ENCODE measurements at regions not wholly inside any gene's neighbourhood (a gene's known extent, or its start where the extent isn't known, plus 50 kb on each side); places are given as distances from the start of the nearest gene placed in this dataset.

GRCh38 chr13:47418206-47418920 is 521.5 kb upstream of the HTR2A start:
- no peak for DNase-seq

GRCh38 chr13:47417485-47417884 is 520.6 kb upstream of the HTR2A start:
- DNase-seq: no peak

GRCh38 chr13:47415048-47415447 is 518.2 kb upstream of the HTR2A start:
- no peak for DNase-seq

- no peak for DNase-seq
Measured at GRCh38 chr13:47413526-47413925, 516.7 kb upstream of the HTR2A start.

- DNase-seq: no peak
Measured at GRCh38 chr13:47413112-47413511, 516.3 kb upstream of the HTR2A start.

- no peak for DNase-seq
Measured at GRCh38 chr13:47409778-47410177, 512.9 kb upstream of the HTR2A start.

- no peak for DNase-seq
Measured at GRCh38 chr13:47408546-47409319, 511.9 kb upstream of the HTR2A start.

GRCh38 chr13:47407808-47408207 is 511.0 kb upstream of the HTR2A start:
- no peak for DNase-seq

GRCh38 chr13:47399599-47399998 is 502.7 kb upstream of the HTR2A start:
- DNase-seq: no peak

GRCh38 chr13:47397739-47398138 is 500.9 kb upstream of the HTR2A start:
- no peak for DNase-seq

GRCh38 chr13:47396915-47397314 is 500.1 kb upstream of the HTR2A start:
- DNase-seq: no peak

- DNase-seq: no peak
Measured at GRCh38 chr13:47374741-47375140, 477.9 kb upstream of the HTR2A start.

- DNase-seq: no peak
Measured at GRCh38 chr13:47372751-47373150, 475.9 kb upstream of the HTR2A start.

GRCh38 chr13:47351798-47352197 is 454.9 kb upstream of the HTR2A start:
- DNase-seq: no peak

- DNase-seq: no peak
Measured at GRCh38 chr13:47350334-47351124, 453.7 kb upstream of the HTR2A start.

- DNase-seq: no peak
Measured at GRCh38 chr13:47349211-47349610, 452.4 kb upstream of the HTR2A start.

GRCh38 chr13:47337781-47338507 is 441.1 kb upstream of the HTR2A start:
- no peak for DNase-seq

- DNase-seq: no peak
Measured at GRCh38 chr13:47334173-47334572, 437.3 kb upstream of the HTR2A start.

GRCh38 chr13:47332149-47332548 is 435.3 kb upstream of the HTR2A start:
- DNase-seq: no peak

GRCh38 chr13:47330031-47330430 is 433.2 kb upstream of the HTR2A start:
- no peak for DNase-seq

GRCh38 chr13:47327861-47328260 is 431.0 kb upstream of the HTR2A start:
- DNase-seq: no peak

- no peak for DNase-seq
Measured at GRCh38 chr13:47326061-47326460, 429.2 kb upstream of the HTR2A start.

GRCh38 chr13:47317356-47317755 is 420.5 kb upstream of the HTR2A start:
- DNase-seq: no peak

All from amniotic stem cell (primary cell).